IMR-90 (cell line): ENCODE measurements at regions not wholly inside any gene's neighbourhood (a gene's known extent, or its start where the extent isn't known, plus 50 kb on each side); places are given as distances from the start of the nearest gene placed in this dataset.

Experiments
- ATAC-seq: fragments of 200-7000 bp; cut with Tn5 transposase; 2 replicates; pipeline ENCODE4 v1.9.1; 2020; ENCODE audit warnings: low read depth, mild to moderate bottlenecking, moderate library complexity
- BruUV-seq: library from RNA; stranded (reverse); fragments of 400-500 nt; replicated peaks from 2 replicates; lab custom pipeline; 2021; lab: Mats Ljungman, UMichigan
- CTCF ChIA-PET: fragments of 300-600 bp; formaldehyde crosslinking; extraction: SDS; loops from one replicate; lab custom pipeline; 2021; ENCODE audit warnings: antibody characterized with exemption; lab: Yijun Ruan, JAX
- POLR2A ChIA-PET: fragments of 300-600 bp; sonication (Branson Sonifier 250); formaldehyde crosslinking; loops from one replicate; lab custom pipeline; 2022; ENCODE audit warnings: antibody characterized with exemption; ENCODE audit not compliant: unreplicated experiment; lab: Charles Lee
- DNase-seq: peaks from one replicate; pipeline ENCODE4 v3.0.0; 2013
- H2AFZ ChIP-seq: replicated peaks from 2 replicates; pipeline ENCODE3; 2013; ENCODE audit warnings: low read length, mild to moderate bottlenecking; ENCODE audit not compliant: poor library complexity
- H2AK5ac ChIP-seq: 2 replicates; pipeline ENCODE4 v1.6.1; 2013; ENCODE audit warnings: low read depth, low read length, inconsistent platforms
- H2AK9ac ChIP-seq: replicated peaks from 2 replicates; pipeline ENCODE3; 2013; ENCODE audit warnings: mild to moderate bottlenecking, low read depth, low read length, moderate library complexity; ENCODE audit not compliant: poor library complexity
- H2BK120ac ChIP-seq: 2 replicates; pipeline ENCODE4 v1.6.1; 2013; ENCODE audit warnings: low read depth, low read length, inconsistent platforms
- H2BK15ac ChIP-seq: 3 replicates; pipeline ENCODE4 v1.6.1; 2013; ENCODE audit warnings: low read depth, low read length, inconsistent platforms
- H2BK20ac ChIP-seq: 2 replicates; pipeline ENCODE4 v1.6.1; 2013; ENCODE audit warnings: low read depth, mild to moderate bottlenecking, inconsistent platforms, low read length, moderate library complexity
- H2BK5ac ChIP-seq: 2 replicates; pipeline ENCODE4 v1.6.1; 2013; ENCODE audit warnings: mild to moderate bottlenecking, low read depth, low read length, inconsistent platforms; ENCODE audit not compliant: poor library complexity, severe bottlenecking
- H3K14ac ChIP-seq: replicated peaks from 2 replicates; pipeline ENCODE4 v1.6.1; 2013; ENCODE audit warnings: low read depth, low read length, inconsistent platforms
- H3K18ac ChIP-seq: 2 replicates; pipeline ENCODE4 v1.6.1; 2013; ENCODE audit warnings: low read depth, low read length, control low read depth
- H3K23ac ChIP-seq: 2 replicates; pipeline ENCODE4 v1.6.1; 2013; ENCODE audit warnings: low read depth, low read length, inconsistent platforms
- H3K27ac ChIP-seq: 2 replicates; pipeline ENCODE4 v1.5.1; 2013; ENCODE audit warnings: mild to moderate bottlenecking, control low read depth, low read length; ENCODE audit not compliant: insufficient read depth
- H3K27me3 ChIP-seq: 2 replicates; pipeline ENCODE4 v1.6.1; 2013; ENCODE audit warnings: low read length; ENCODE audit not compliant: control insufficient read depth, insufficient read depth
- H3K36me3 ChIP-seq: 2 replicates; pipeline ENCODE4 v1.6.1; 2013; ENCODE audit warnings: low read length, mixed read lengths; ENCODE audit not compliant: control insufficient read depth, insufficient read depth
- H3K4ac ChIP-seq: 2 replicates; pipeline ENCODE4 v1.6.1; 2013; ENCODE audit warnings: low read depth, low read length, inconsistent platforms
- H3K4me1 ChIP-seq: 2 replicates; pipeline ENCODE4 v1.6.1; 2013; ENCODE audit warnings: low read length, mixed read lengths; ENCODE audit not compliant: control insufficient read depth, insufficient read depth
- H3K4me2 ChIP-seq: 2 replicates; pipeline ENCODE4 v1.6.1; 2013; ENCODE audit warnings: low read depth, mild to moderate bottlenecking, control low read depth, low read length, moderate library complexity
- H3K4me3 ChIP-seq: 2 replicates; pipeline ENCODE4 v1.5.1; 2013; ENCODE audit warnings: low read depth, mild to moderate bottlenecking, control low read depth, low read length, moderate library complexity; ENCODE audit not compliant: insufficient read depth
- H3K56ac ChIP-seq: 2 replicates; pipeline ENCODE4 v1.6.1; 2013; ENCODE audit warnings: low read length, inconsistent platforms; ENCODE audit not compliant: insufficient read depth; ENCODE audit errors: extremely low read depth
- H3K79me1 ChIP-seq, 2 experiments: 2 replicates each; pipeline ENCODE4 v1.6.1; 2013; ENCODE audit warnings: low read length in 2 of 2, inconsistent platforms in 1 of 2, low read depth in 1 of 2
- H3K9ac ChIP-seq: 2 replicates; pipeline ENCODE4 v1.6.1; 2013; ENCODE audit warnings: low read depth, low read length, control low read depth
- H3K9me1 ChIP-seq: 2 replicates; pipeline ENCODE4 v1.6.1; 2013; ENCODE audit warnings: low read length, inconsistent platforms; ENCODE audit not compliant: insufficient read depth
- H3K9me3 ChIP-seq: 2 replicates; pipeline ENCODE4 v1.6.1; 2013; ENCODE audit warnings: low read length; ENCODE audit not compliant: control insufficient read depth, insufficient read depth
- H4K20me1 ChIP-seq: 2 replicates; pipeline ENCODE4 v1.6.1; 2013; ENCODE audit warnings: low read length, inconsistent platforms; ENCODE audit not compliant: insufficient read depth
- H4K5ac ChIP-seq: 2 replicates; pipeline ENCODE4 v1.6.1; 2013; ENCODE audit warnings: mild to moderate bottlenecking, low read depth, low read length, control low read depth
- H4K8ac ChIP-seq, 2 experiments: 2 replicates each; pipeline ENCODE4 v1.6.1; 2013; ENCODE audit warnings: low read depth in 2 of 2, low read length in 2 of 2, control low read depth in 1 of 2, inconsistent platforms in 1 of 2
- H4K91ac ChIP-seq: 2 replicates; pipeline ENCODE4 v1.6.1; 2013; ENCODE audit warnings: low read depth, low read length, inconsistent platforms; ENCODE audit not compliant: insufficient read depth
- CEBPB ChIP-seq: IDR thresholded peaks from 2 replicates; pipeline ENCODE4 v1.6.1; 2012; ENCODE audit warnings: low read depth, low read length, improper control_type of control experiment
- MXI1 ChIP-seq: IDR thresholded peaks from 2 replicates; pipeline ENCODE4 v1.6.1; 2012; ENCODE audit warnings: low read depth, mild to moderate bottlenecking, low read length, moderate library complexity, borderline replicate concordance
- POLR2A ChIP-seq: IDR thresholded peaks from 2 replicates; pipeline ENCODE4 v1.6.1; 2012; ENCODE audit warnings: mild to moderate bottlenecking, low read depth, low read length
- dilution Hi-C: fragments of 300-500 bp; cut with HindIII; formaldehyde crosslinking; loops from one replicate; pipeline ENCODE4 v1.14.3; 2018; ENCODE audit warnings: low sequenced_read_pairs; ENCODE audit not compliant: unreplicated experiment
- in situ Hi-C: fragments of 300-500 bp; cut with MboI; formaldehyde crosslinking; loops from 3 replicates; pipeline ENCODE4 v1.14.3; 2019; ENCODE audit warnings: low sequenced_read_pairs, inconsistent platforms, mixed read lengths
- intact Hi-C: fragments of 100-400 bp; cut with micrococcal nuclease; formaldehyde crosslinking; loops from 2 replicates; pipeline ENCODE4 v1.10.0; 2022

DNA sequence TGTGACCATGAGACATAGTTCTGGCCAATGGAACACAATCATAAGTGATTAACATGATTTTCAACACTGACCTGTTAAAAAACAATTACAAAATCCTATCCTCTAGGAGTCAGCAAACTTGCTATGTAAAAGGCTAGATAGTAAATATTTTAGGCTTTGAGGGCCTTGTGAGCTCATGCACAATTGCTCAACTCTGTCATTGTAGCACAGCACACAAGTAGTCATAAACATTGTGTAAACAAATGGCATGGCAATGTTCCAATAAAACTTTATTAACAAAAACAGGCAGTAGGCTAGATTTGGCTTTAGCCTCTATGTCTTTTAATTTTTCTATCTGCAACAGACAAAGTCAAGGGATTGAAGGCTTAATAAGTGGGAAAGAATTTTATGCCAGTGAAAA is 350.7 kb downstream of the C12orf50 start:
- no peaks in the 10 kb centered on the region for H3K9me1 ChIP-seq
- H2BK5ac ChIP-seq: peak overlapping the region; percentile 31
- H3K23ac ChIP-seq: no peak overlapping the region
- H3K27ac ChIP-seq: no peak overlapping the region
- in situ Hi-C loops (no loop called here), intact Hi-C loops (no loop called here), dilution Hi-C loops (no loop called here)
- H2BK20ac ChIP-seq: no peak overlapping the region
- no peak overlapping the region for H4K91ac ChIP-seq
- no peak overlapping the region for H2AFZ ChIP-seq
- H3K14ac ChIP-seq: no peak overlapping the region
- H3K56ac ChIP-seq: no peak overlapping the region
- H2AK9ac ChIP-seq: no peak overlapping the region
- H3K4me2 ChIP-seq: no peak overlapping the region; the same call in 1 of the 2 replicates
- TF ChIP-seq CEBPB (peak; percentile 71), MXI1 (no peak), POLR2A (no peak)
- H3K4me3 ChIP-seq: no peak overlapping the region
- no peaks in the 10 kb centered on the region for H3K4me1 ChIP-seq
- ChIA-PET CTCF (no interaction called here), POLR2A (no interaction called here)
- H3K36me3 ChIP-seq: no peaks in the 10 kb centered on the region
- peak; percentile 66 for ATAC-seq
- H3K27me3 ChIP-seq: no peaks in the 10 kb centered on the region
- peak overlapping the region; percentile 69; the same call in 1 of the 2 replicates for H3K18ac ChIP-seq
- H3K79me1 ChIP-seq: no peaks in the 10 kb centered on the region
- no peak overlapping the region for H2AK5ac ChIP-seq
- no peak overlapping the region for H2BK120ac ChIP-seq
- no peak overlapping the region for H3K9ac ChIP-seq
- BruUV-seq: no TSS peak
- DNase-seq: peak; percentile 59
- no peaks in the 10 kb centered on the region for H3K9me3 ChIP-seq
- no peaks in the 10 kb centered on the region for H4K20me1 ChIP-seq
- H3K4ac ChIP-seq: no peak overlapping the region
- H2BK15ac ChIP-seq: no peak overlapping the region
- H4K8ac ChIP-seq: no peak overlapping the region
- no peak overlapping the region for H4K5ac ChIP-seq
